Spleen (tissue), 3 donors: ENCODE measurements at regions not wholly inside any gene's neighbourhood (a gene's known extent, or its start where the extent isn't known, plus 50 kb on each side); places are given as distances from the start of the nearest gene placed in this dataset.

Source experiments
- POLR2A ChIP-seq, 3 donors: fragments of 450-650 bp; IDR thresholded peaks; one replicate each; pipeline ENCODE4 v1.5.1; 2017; ENCODE audit warnings: antibody characterized with exemption in 3 of 3, mild to moderate bottlenecking in 1 of 3
- POLR2AphosphoS5 ChIP-seq, 3 donors: sonication (generic); formaldehyde crosslinking; IDR thresholded peaks; one replicate each; pipeline ENCODE4 v1.5.1; 2017; ENCODE audit warnings: antibody characterized with exemption in 3 of 3

- TF ChIP-seq POLR2A (IDR thresholded peaks at IDR 0.05), result no peak
- TF ChIP-seq POLR2AphosphoS5 (IDR thresholded peaks at IDR 0.05), result no peak
These were observed 324.5 kb upstream of the GBE1 start for GRCh38 chr3:82085851-82086475.
